Nephron progenitor cell (in vitro differentiated cells): ENCODE measurements at regions not wholly inside any gene's neighbourhood (a gene's known extent, or its start where the extent isn't known, plus 50 kb on each side); places are given as distances from the start of the nearest gene placed in this dataset.

Experiments used
- DNase-seq: peaks from one replicate; pipeline ENCODE4 v3.0.0; 2021
- H3K27ac Mint-ChIP-seq: 2 replicates; pipeline ENCODE4 v1.8.0; 2021; ENCODE audit warnings: mild to moderate bottlenecking, moderate library complexity, mixed read lengths
- H3K27me3 Mint-ChIP-seq: 2 replicates; pipeline ENCODE4 v1.8.0; 2021; ENCODE audit warnings: mild to moderate bottlenecking, low read depth, mixed read lengths; ENCODE audit not compliant: poor library complexity
- H3K36me3 Mint-ChIP-seq: 2 replicates; pipeline ENCODE4 v1.8.0; 2021; ENCODE audit warnings: low read depth, mixed read lengths
- H3K4me1 Mint-ChIP-seq: 2 replicates; pipeline ENCODE4 v1.8.0; 2021; ENCODE audit warnings: mixed read lengths
- H3K4me3 Mint-ChIP-seq: 2 replicates; pipeline ENCODE4 v1.8.0; 2021; ENCODE audit warnings: mild to moderate bottlenecking, moderate library complexity, mixed read lengths
- H3K9me3 Mint-ChIP-seq: 2 replicates; pipeline ENCODE4 v1.8.0; 2021; ENCODE audit warnings: mild to moderate bottlenecking, moderate library complexity, mixed read lengths
- TF ChIP-seq, protein P1 (sequence below): fragments of 200-600 bp; sonication (generic); IDR thresholded peaks from 2 replicates; pipeline ENCODE4 v1.5.0; 2021; ENCODE audit warnings: antibody characterized with exemption

DNA sequence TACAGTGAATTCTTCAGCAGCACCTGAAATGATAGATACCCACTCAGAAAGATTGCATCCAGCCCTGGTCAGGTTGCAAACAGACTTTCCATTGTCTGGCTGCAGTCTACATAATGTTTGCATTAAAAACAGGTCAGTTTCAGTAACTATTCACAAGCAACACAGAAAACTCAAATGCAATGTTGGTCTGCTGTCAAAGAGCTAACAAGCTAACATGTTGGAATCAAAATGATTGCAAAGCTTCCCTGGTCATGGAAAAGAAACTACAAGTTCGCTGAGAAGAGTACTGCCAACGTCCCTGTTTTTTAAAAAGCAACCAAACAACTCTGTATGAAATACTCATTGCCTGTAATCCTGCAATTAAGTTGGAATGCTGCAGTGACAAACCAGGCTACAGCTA lies 374.7 kb downstream of the ADAMTS20 start:
- no peaks in the 10 kb centered on the region for H3K4me1 Mint-ChIP-seq
- DNase-seq, result no peak
- peaks cover 11% of the 10 kb centered on the region for H3K36me3 Mint-ChIP-seq
- H3K4me3 Mint-ChIP-seq, result no peak overlapping the region
- H3K27ac Mint-ChIP-seq, result no peak overlapping the region
- TF ChIP-seq, protein P1, sequence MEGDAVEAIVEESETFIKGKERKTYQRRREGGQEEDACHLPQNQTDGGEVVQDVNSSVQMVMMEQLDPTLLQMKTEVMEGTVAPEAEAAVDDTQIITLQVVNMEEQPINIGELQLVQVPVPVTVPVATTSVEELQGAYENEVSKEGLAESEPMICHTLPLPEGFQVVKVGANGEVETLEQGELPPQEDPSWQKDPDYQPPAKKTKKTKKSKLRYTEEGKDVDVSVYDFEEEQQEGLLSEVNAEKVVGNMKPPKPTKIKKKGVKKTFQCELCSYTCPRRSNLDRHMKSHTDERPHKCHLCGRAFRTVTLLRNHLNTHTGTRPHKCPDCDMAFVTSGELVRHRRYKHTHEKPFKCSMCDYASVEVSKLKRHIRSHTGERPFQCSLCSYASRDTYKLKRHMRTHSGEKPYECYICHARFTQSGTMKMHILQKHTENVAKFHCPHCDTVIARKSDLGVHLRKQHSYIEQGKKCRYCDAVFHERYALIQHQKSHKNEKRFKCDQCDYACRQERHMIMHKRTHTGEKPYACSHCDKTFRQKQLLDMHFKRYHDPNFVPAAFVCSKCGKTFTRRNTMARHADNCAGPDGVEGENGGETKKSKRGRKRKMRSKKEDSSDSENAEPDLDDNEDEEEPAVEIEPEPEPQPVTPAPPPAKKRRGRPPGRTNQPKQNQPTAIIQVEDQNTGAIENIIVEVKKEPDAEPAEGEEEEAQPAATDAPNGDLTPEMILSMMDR, result no peak
- H3K27me3 Mint-ChIP-seq, result no peaks in the 10 kb centered on the region
- H3K9me3 Mint-ChIP-seq, result peaks cover 38% of the 10 kb centered on the region

DNA sequence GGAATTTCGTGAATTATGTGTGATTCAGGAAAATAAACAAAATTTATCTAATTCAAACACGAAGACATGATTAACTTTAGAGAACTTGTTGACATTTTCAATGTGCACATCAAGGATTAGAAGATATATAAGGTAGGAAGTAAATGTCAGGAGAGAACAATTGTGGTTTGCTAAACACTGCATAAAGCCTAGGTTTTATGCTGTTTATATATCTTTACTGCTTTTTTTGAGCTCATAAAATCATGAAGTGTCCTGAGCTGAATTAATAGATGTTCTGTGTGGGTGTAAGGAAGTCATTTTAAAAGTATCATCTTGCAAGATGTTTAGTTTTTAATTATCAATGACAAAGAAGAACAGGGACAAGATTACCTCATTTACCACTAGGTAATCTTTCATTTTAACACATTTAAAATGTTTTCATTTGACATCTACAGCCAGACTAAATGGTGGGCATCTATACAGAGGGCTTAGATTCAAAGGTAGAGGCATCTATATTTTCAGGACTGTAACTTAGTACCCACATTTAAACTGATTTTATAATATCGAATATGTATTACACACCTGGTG lies 382.8 kb downstream of the ADAMTS20 start:
- TF ChIP-seq, protein P1, result no peak
- Mint-ChIP-seq H3K27ac (peak overlapping the region; percentile 7), H3K4me1 (peaks cover 24% of the 10 kb centered on the region), H3K27me3 (no peaks in the 10 kb centered on the region), H3K4me3 (no peak overlapping the region), H3K9me3 (peaks cover 16% of the 10 kb centered on the region), H3K36me3 (no peaks in the 10 kb centered on the region)
- no peak for DNase-seq

DNA sequence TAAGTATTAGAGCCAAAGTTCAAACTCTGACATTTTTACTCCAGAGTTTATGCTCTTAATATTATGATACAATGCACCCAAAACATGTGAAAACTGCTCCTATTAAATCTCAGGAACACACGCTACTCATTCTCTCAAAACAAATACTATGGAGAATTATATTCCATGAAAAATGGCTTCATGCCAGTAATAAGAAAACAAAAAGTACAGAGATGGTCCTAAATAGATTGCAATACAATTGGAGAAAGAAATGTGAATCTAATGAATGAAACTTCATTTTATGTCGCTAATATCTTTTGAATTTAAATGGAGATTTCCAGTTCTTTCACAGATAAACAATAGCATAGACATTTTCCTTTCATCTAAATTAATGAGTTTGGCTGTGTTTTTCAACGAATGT lies 384.3 kb downstream of the ADAMTS20 start:
- Mint-ChIP-seq H3K27ac (no peak overlapping the region), H3K9me3 (peaks cover 8% of the 10 kb centered on the region), H3K4me3 (no peak overlapping the region), H3K4me1 (peaks cover 24% of the 10 kb centered on the region), H3K27me3 (no peaks in the 10 kb centered on the region), H3K36me3 (no peaks in the 10 kb centered on the region)
- DNase-seq, result no peak
- TF ChIP-seq, protein P1, result no peak

- Mint-ChIP-seq H3K9me3 (peaks cover 7% of the 10 kb centered on the region), H3K4me1 (peaks cover 20% of the 10 kb centered on the region), H3K27ac (no peak overlapping the region), H3K27me3 (no peaks in the 10 kb centered on the region), H3K4me3 (no peak overlapping the region), H3K36me3 (peaks cover 5% of the 10 kb centered on the region)
- TF ChIP-seq, protein P1, result no peak
- no peak for DNase-seq
These were observed 386.7 kb downstream of the ADAMTS20 start for GRCh38 chr12:43165351-43165750.

- TF ChIP-seq, protein P1, result no peak
- DNase-seq, result no peak
- Mint-ChIP-seq H3K27ac (no peak overlapping the region), H3K9me3 (peaks cover 7% of the 10 kb centered on the region), H3K4me1 (peaks cover 10% of the 10 kb centered on the region), H3K4me3 (no peak overlapping the region), H3K36me3 (peaks cover 5% of the 10 kb centered on the region), H3K27me3 (peaks cover 4% of the 10 kb centered on the region)
These were observed 389.9 kb downstream of the ADAMTS20 start for GRCh38 chr12:43162138-43162537.

GRCh38 chr12:43159506-43159905 lies 392.5 kb downstream of the ADAMTS20 start:
- TF ChIP-seq, protein P1, result no peak
- Mint-ChIP-seq H3K36me3 (peaks cover 5% of the 10 kb centered on the region), H3K27me3 (peaks cover 4% of the 10 kb centered on the region), H3K9me3 (peaks cover 7% of the 10 kb centered on the region), H3K4me3 (no peak overlapping the region), H3K27ac (no peak overlapping the region), H3K4me1 (peaks cover 3% of the 10 kb centered on the region)
- DNase-seq, result no peak
